ENCODE measurements at regions not wholly inside any gene's neighbourhood (a gene's known extent, or its start where the extent isn't known, plus 50 kb on each side); places are given as distances from the start of the nearest gene placed in this dataset.

- TF ChIP-seq CTCF (conservative IDR thresholded peaks at IDR 0.05) (no peak), EZH2 (IDR thresholded peaks at IDR 0.05; ENCODE audit: low read depth) (no peak)
Measured at GRCh38 chr4:14564281-14564680, 438.0 kb upstream of the CPEB2 start.
